HCT116 (cell line): ENCODE measurements at regions not wholly inside any gene's neighbourhood (a gene's known extent, or its start where the extent isn't known, plus 50 kb on each side); places are given as distances from the start of the nearest gene placed in this dataset.

Source experiments
- CTCF ChIP-seq, 3 experiments: fragments of 200-600 bp in 1 of 3; sonication (generic) in 1 of 3; IDR thresholded peaks in 2 of 3; conservative IDR thresholded peaks in 1 of 3; 2 replicates each; pipeline ENCODE4 v1.5.1; 2012 to 2017; ENCODE audit warnings: low read depth in 2 of 3, low read length in 2 of 3, antibody characterized with exemption in 1 of 3, borderline replicate concordance in 1 of 3, control low read depth in 1 of 3, mild to moderate bottlenecking in 1 of 3, mixed read lengths in 1 of 3, mixed run types in 1 of 3, moderate library complexity in 1 of 3; ENCODE audit not compliant: insufficient read depth in 1 of 3
- POLR2AphosphoS5 ChIP-seq: IDR thresholded peaks from 2 replicates; pipeline ENCODE4 v1.6.1; 2011; ENCODE audit warnings: mild to moderate bottlenecking, low read depth, low read length, moderate library complexity
- SP1 ChIP-seq: IDR thresholded peaks from 2 replicates; pipeline ENCODE4 v1.6.1; 2012; ENCODE audit warnings: low read depth

GRCh38 chr4:131459430-131460101 is 1689.5 kb upstream of the PCDH10 start:
- TF ChIP-seq CTCF (IDR thresholded peaks at IDR 0.05 in 2 of 3, conservative IDR thresholded peaks at IDR 0.05 in 1 of 3; ENCODE audit: borderline replicate concordance in 1 of 3, insufficient read depth in 1 of 3, low read depth in 2 of 3, low read length in 2 of 3) (no peak), POLR2AphosphoS5 (no peak), SP1 (no peak)
